ENCODE measurements at regions not wholly inside any gene's neighbourhood (a gene's known extent, or its start where the extent isn't known, plus 50 kb on each side); places are given as distances from the start of the nearest gene placed in this dataset.

GRCh38 chrX:87327267-87327666, 190.3 kb upstream of the KLHL4 start:
- TF ChIP-seq EZH2phosphoT487 (IDR thresholded peaks at IDR 0.05; ENCODE audit: insufficient read depth, low read depth) = no peak
- TF ChIP-seq EZH2 (IDR thresholded peaks at IDR 0.05; ENCODE audit: insufficient read depth, poor library complexity, severe bottlenecking) = no peak
